Vagina (tissue), 2 donors: ENCODE measurements at regions not wholly inside any gene's neighbourhood (a gene's known extent, or its start where the extent isn't known, plus 50 kb on each side); places are given as distances from the start of the nearest gene placed in this dataset.

ENCODE experiments used
- CTCF ChIP-seq, 3 experiments: fragments of 450-650 bp in 2 of 3; fragments of 200-600 bp in 1 of 3; sonication (generic) in 1 of 3; IDR thresholded peaks; one replicate each; pipeline ENCODE4 v1.5.1; 2017 to 2019; ENCODE audit warnings: antibody characterized with exemption in 3 of 3, mild to moderate bottlenecking in 2 of 3, moderate library complexity in 2 of 3
- POLR2A ChIP-seq, 2 donors: fragments of 450-650 bp; IDR thresholded peaks; one replicate each; pipeline ENCODE4 v1.6.1; 2017; ENCODE audit warnings: antibody characterized with exemption in 2 of 2, mild to moderate bottlenecking in 2 of 2, moderate library complexity in 2 of 2
- POLR2AphosphoS5 ChIP-seq, 2 donors: sonication (generic); formaldehyde crosslinking; IDR thresholded peaks; one replicate each; pipeline ENCODE4 v1.9.0; 2017; ENCODE audit warnings: antibody characterized with exemption in 2 of 2, mild to moderate bottlenecking in 2 of 2, low read depth in 1 of 2; ENCODE audit not compliant: insufficient read depth in 1 of 2

- TF ChIP-seq POLR2A (IDR thresholded peaks at IDR 0.05) (no peak), POLR2AphosphoS5 (IDR thresholded peaks at IDR 0.05; ENCODE audit: insufficient read depth in 1 of 2, low read depth in 1 of 2) (no peak), CTCF (IDR thresholded peaks at IDR 0.05) (no peak)
Measured at GRCh38 chr5:40391642-40392041, 288.1 kb upstream of the PTGER4 start.
